ENCODE measurements at regions not wholly inside any gene's neighbourhood (a gene's known extent, or its start where the extent isn't known, plus 50 kb on each side); places are given as distances from the start of the nearest gene placed in this dataset.

- DNase-seq, result no peak
- no TSS peak for BruUV-seq (replicated peaks)
- Mint-ChIP-seq H3K27me3 (ENCODE audit: unreplicated experiment) (no peaks in the 10 kb centered on the region), H3K4me1 (ENCODE audit: low read depth, unreplicated experiment) (no peaks in the 10 kb centered on the region), H3K27ac (ENCODE audit: unreplicated experiment) (no peak overlapping the region), H3K36me3 (ENCODE audit: insufficient read depth, unreplicated experiment) (no peaks in the 10 kb centered on the region), H3K9me3 (ENCODE audit: low read depth, unreplicated experiment) (peaks cover 22% of the 10 kb centered on the region), H3K4me3 (ENCODE audit: low read depth, unreplicated experiment) (no peak overlapping the region)
- no peak for TF ChIP-seq CTCF (IDR thresholded peaks at IDR 0.05; ENCODE audit: unreplicated experiment)
- CTCF ChIA-PET, result interaction anchor here (0.6 kb wide), 1 partner anchor 908 kb away, joined by 5 read pairs; no protein-coding TSS in a partner anchor
- intact Hi-C loops (cut with micrococcal nuclease; ENCODE audit: unreplicated experiment), result no loop called here
Measured at GRCh38 chr6:66771626-66772025, 1064.6 kb upstream of the EYS start.

GRCh38 chr6:66751630-66752029, 1044.6 kb upstream of the EYS start:
- Mint-ChIP-seq H3K4me3 (ENCODE audit: low read depth, unreplicated experiment) (no peak overlapping the region), H3K27me3 (ENCODE audit: unreplicated experiment) (no peaks in the 10 kb centered on the region), H3K9me3 (ENCODE audit: low read depth, unreplicated experiment) (peaks cover 10% of the 10 kb centered on the region), H3K36me3 (ENCODE audit: insufficient read depth, unreplicated experiment) (no peaks in the 10 kb centered on the region), H3K4me1 (ENCODE audit: low read depth, unreplicated experiment) (no peaks in the 10 kb centered on the region), H3K27ac (ENCODE audit: unreplicated experiment) (no peak overlapping the region)
- intact Hi-C loops (cut with micrococcal nuclease; ENCODE audit: unreplicated experiment), result no loop called here
- TF ChIP-seq CTCF (IDR thresholded peaks at IDR 0.05; ENCODE audit: unreplicated experiment), result no peak
- no peak for DNase-seq
- BruUV-seq (replicated peaks), result no TSS peak
- CTCF ChIA-PET, result no interaction called here

- CTCF ChIA-PET, result no interaction called here
- intact Hi-C loops (cut with micrococcal nuclease; ENCODE audit: unreplicated experiment), result no loop called here
- no peaks in the 10 kb centered on the region for H3K27me3 Mint-ChIP-seq (ENCODE audit: unreplicated experiment)
- H3K4me1 Mint-ChIP-seq (ENCODE audit: low read depth, unreplicated experiment), result no peaks in the 10 kb centered on the region
- H3K27ac Mint-ChIP-seq (ENCODE audit: unreplicated experiment), result no peak overlapping the region
- no peaks in the 10 kb centered on the region for H3K36me3 Mint-ChIP-seq (ENCODE audit: insufficient read depth, unreplicated experiment)
- H3K4me3 Mint-ChIP-seq (ENCODE audit: low read depth, unreplicated experiment), result no peak overlapping the region
- peaks cover 8% of the 10 kb centered on the region for H3K9me3 Mint-ChIP-seq (ENCODE audit: low read depth, unreplicated experiment)
- no peak for DNase-seq
- no TSS peak for BruUV-seq (replicated peaks)
- no peak for TF ChIP-seq CTCF (IDR thresholded peaks at IDR 0.05; ENCODE audit: unreplicated experiment)
Measured at GRCh38 chr6:66740346-66740745, 1033.3 kb upstream of the EYS start.

GRCh38 chr6:66735106-66735890, 1028.3 kb upstream of the EYS start:
- no TSS peak for BruUV-seq (replicated peaks)
- H3K27me3 Mint-ChIP-seq (ENCODE audit: unreplicated experiment), result no peaks in the 10 kb centered on the region
- H3K27ac Mint-ChIP-seq (ENCODE audit: unreplicated experiment), result no peak overlapping the region
- H3K36me3 Mint-ChIP-seq (ENCODE audit: insufficient read depth, unreplicated experiment), result no peaks in the 10 kb centered on the region
- H3K4me3 Mint-ChIP-seq (ENCODE audit: low read depth, unreplicated experiment), result no peak overlapping the region
- no peaks in the 10 kb centered on the region for H3K4me1 Mint-ChIP-seq (ENCODE audit: low read depth, unreplicated experiment)
- no peak for TF ChIP-seq CTCF (IDR thresholded peaks at IDR 0.05; ENCODE audit: unreplicated experiment)
- DNase-seq, result no peak
- peaks cover 14% of the 10 kb centered on the region for H3K9me3 Mint-ChIP-seq (ENCODE audit: low read depth, unreplicated experiment)
- CTCF ChIA-PET, result no interaction called here
- intact Hi-C loops (cut with micrococcal nuclease; ENCODE audit: unreplicated experiment), result no loop called here

All from Calu3 (cell line).